ENCODE measurements at regions not wholly inside any gene's neighbourhood (a gene's known extent, or its start where the extent isn't known, plus 50 kb on each side); places are given as distances from the start of the nearest gene placed in this dataset.

- H3K4me1 Mint-ChIP-seq, result no peaks in the 10 kb centered on the region
- no peak for ATAC-seq (ENCODE audit: low read depth)
- DNase-seq, result no peak
- intact Hi-C loops (cut with micrococcal nuclease), result no loop called here
- H3K27me3 Mint-ChIP-seq, result no peaks in the 10 kb centered on the region
- no peaks in the 10 kb centered on the region for H3K36me3 Mint-ChIP-seq (ENCODE audit: low read depth)
- no peak overlapping the region for H3K4me3 Mint-ChIP-seq
- no peaks in the 10 kb centered on the region for H3K9me3 Mint-ChIP-seq
- ChIA-PET POLR2A (no interaction called here), CTCF (no interaction called here)
- no peak overlapping the region for H3K27ac Mint-ChIP-seq
- no peak for TF ChIP-seq CTCF (IDR thresholded peaks at IDR 0.05)
Measured at GRCh38 chr5:104146652-104147051, 584.1 kb upstream of the NUDT12 start.

- Mint-ChIP-seq H3K27me3 (no peaks in the 10 kb centered on the region), H3K27ac (no peak overlapping the region), H3K9me3 (peaks cover 3% of the 10 kb centered on the region), H3K4me3 (no peak overlapping the region), H3K4me1 (no peaks in the 10 kb centered on the region), H3K36me3 (ENCODE audit: low read depth) (no peaks in the 10 kb centered on the region)
- CTCF ChIA-PET, result no interaction called here
- ATAC-seq (ENCODE audit: low read depth) (no peak), DNase-seq (no peak)
- intact Hi-C loops (cut with micrococcal nuclease), result no loop called here
- POLR2A ChIA-PET, result no interaction called here
- TF ChIP-seq CTCF (IDR thresholded peaks at IDR 0.05), result no peak
Measured at GRCh38 chr5:104139840-104140239, 577.3 kb upstream of the NUDT12 start.

GRCh38 chr5:104130320-104130719, 567.7 kb upstream of the NUDT12 start:
- intact Hi-C loops (cut with micrococcal nuclease), result no loop called here
- Mint-ChIP-seq H3K27me3 (no peaks in the 10 kb centered on the region), H3K27ac (no peak overlapping the region), H3K9me3 (peaks cover 18% of the 10 kb centered on the region), H3K36me3 (ENCODE audit: low read depth) (no peaks in the 10 kb centered on the region), H3K4me3 (no peak overlapping the region), H3K4me1 (no peaks in the 10 kb centered on the region)
- no peak for TF ChIP-seq CTCF (IDR thresholded peaks at IDR 0.05)
- ChIA-PET CTCF (no interaction called here), POLR2A (no interaction called here)
- no peak for ATAC-seq (ENCODE audit: low read depth)
- no peak for DNase-seq

GRCh38 chr5:104128348-104128747, 565.8 kb upstream of the NUDT12 start:
- ATAC-seq (ENCODE audit: low read depth) (no peak), DNase-seq (no peak)
- no peak for TF ChIP-seq CTCF (IDR thresholded peaks at IDR 0.05)
- Mint-ChIP-seq H3K36me3 (ENCODE audit: low read depth) (no peaks in the 10 kb centered on the region), H3K4me1 (no peaks in the 10 kb centered on the region), H3K27ac (no peak overlapping the region), H3K4me3 (no peak overlapping the region), H3K9me3 (peaks cover 18% of the 10 kb centered on the region), H3K27me3 (no peaks in the 10 kb centered on the region)
- intact Hi-C loops (cut with micrococcal nuclease), result no loop called here
- ChIA-PET CTCF (no interaction called here), POLR2A (no interaction called here)

- intact Hi-C loops (cut with micrococcal nuclease), result no loop called here
- peaks cover 11% of the 10 kb centered on the region for H3K9me3 Mint-ChIP-seq
- ATAC-seq (ENCODE audit: low read depth) (no peak), DNase-seq (no peak)
- no peak overlapping the region for H3K27ac Mint-ChIP-seq
- ChIA-PET CTCF (no interaction called here), POLR2A (no interaction called here)
- H3K4me3 Mint-ChIP-seq, result no peak overlapping the region
- no peaks in the 10 kb centered on the region for H3K36me3 Mint-ChIP-seq (ENCODE audit: low read depth)
- TF ChIP-seq CTCF (IDR thresholded peaks at IDR 0.05), result no peak
- no peaks in the 10 kb centered on the region for H3K27me3 Mint-ChIP-seq
- H3K4me1 Mint-ChIP-seq, result no peaks in the 10 kb centered on the region
Measured at GRCh38 chr5:104126980-104127379, 564.4 kb upstream of the NUDT12 start.

Measured in activated B cell treated with CpG ODN at 0.5 μM for 24 hours (primary cell).